ENCODE measurements at regions not wholly inside any gene's neighbourhood (a gene's known extent, or its start where the extent isn't known, plus 50 kb on each side); places are given as distances from the start of the nearest gene placed in this dataset.

GRCh38 chrX:131816551-131817136, 206.5 kb upstream of the STK26 start:
- H3K4me3 ChIP-seq (ENCODE audit: low read depth, low read length): no peak overlapping the region
- no peak for TF ChIP-seq MYC (IDR thresholded peaks at IDR 0.05; ENCODE audit: low read depth, low read length)
- no peak for TF ChIP-seq CTCF (IDR thresholded peaks at IDR 0.05; ENCODE audit: low read depth, low read length)
- TF ChIP-seq MAX (IDR thresholded peaks at IDR 0.05; ENCODE audit: low read depth, low read length): no peak
- TF ChIP-seq POLR2A (IDR thresholded peaks at IDR 0.05; ENCODE audit: extremely low read depth, insufficient read length): no peak
- no peak for DNase-seq (ENCODE audit: low read depth)

- TF ChIP-seq POLR2A (IDR thresholded peaks at IDR 0.05; ENCODE audit: extremely low read depth, insufficient read length): no peak
- no peak for TF ChIP-seq MYC (IDR thresholded peaks at IDR 0.05; ENCODE audit: low read depth, low read length)
- TF ChIP-seq MAX (IDR thresholded peaks at IDR 0.05; ENCODE audit: low read depth, low read length): no peak
- TF ChIP-seq CTCF (IDR thresholded peaks at IDR 0.05; ENCODE audit: low read depth, low read length): no peak
- H3K4me3 ChIP-seq (ENCODE audit: low read depth, low read length): no peak overlapping the region
- DNase-seq (ENCODE audit: low read depth): no peak
These were observed 204.7 kb upstream of the STK26 start for GRCh38 chrX:131818297-131818936.

GRCh38 chrX:131821945-131822622, 201.0 kb upstream of the STK26 start:
- TF ChIP-seq POLR2A (IDR thresholded peaks at IDR 0.05; ENCODE audit: extremely low read depth, insufficient read length): no peak
- no peak for TF ChIP-seq MYC (IDR thresholded peaks at IDR 0.05; ENCODE audit: low read depth, low read length)
- no peak for TF ChIP-seq CTCF (IDR thresholded peaks at IDR 0.05; ENCODE audit: low read depth, low read length)
- no peak for TF ChIP-seq MAX (IDR thresholded peaks at IDR 0.05; ENCODE audit: low read depth, low read length)
- H3K4me3 ChIP-seq (ENCODE audit: low read depth, low read length): no peak overlapping the region
- DNase-seq (ENCODE audit: low read depth): no peak

- DNase-seq (ENCODE audit: low read depth): no peak
- peak overlapping the region; percentile 97 for H3K4me3 ChIP-seq (ENCODE audit: low read depth, low read length)
- TF ChIP-seq MYC (IDR thresholded peaks at IDR 0.05; ENCODE audit: low read depth, low read length): no peak
- no peak for TF ChIP-seq POLR2A (IDR thresholded peaks at IDR 0.05; ENCODE audit: extremely low read depth, insufficient read length)
These were observed 196.5 kb upstream of the STK26 start for GRCh38 chrX:131826572-131826971.

- TF ChIP-seq CTCF (IDR thresholded peaks at IDR 0.05; ENCODE audit: low read depth, low read length) (peak; percentile 37), POLR2A (IDR thresholded peaks at IDR 0.05; ENCODE audit: extremely low read depth, insufficient read length) (no peak)
- peak overlapping the region; percentile 97 for H3K4me3 ChIP-seq (ENCODE audit: low read depth, low read length)
- DNase-seq (ENCODE audit: low read depth): peak; percentile 81
These were observed 195.2 kb upstream of the STK26 start for GRCh38 chrX:131827935-131828334.

GRCh38 chrX:131828482-131828881, 194.6 kb upstream of the STK26 start:
- DNase-seq (ENCODE audit: low read depth): peak; percentile 46
- TF ChIP-seq CTCF (IDR thresholded peaks at IDR 0.05; ENCODE audit: low read depth, low read length) (no peak), POLR2A (IDR thresholded peaks at IDR 0.05; ENCODE audit: extremely low read depth, insufficient read length) (no peak), MYC (IDR thresholded peaks at IDR 0.05; ENCODE audit: low read depth, low read length) (0 out of 2 replicates have a peak, but pooled peaks have one; percentile 27), MAX (IDR thresholded peaks at IDR 0.05; ENCODE audit: low read depth, low read length) (peak; percentile 33; the same call in 1 of the 2 replicates)
- peak overlapping the region; percentile 97 for H3K4me3 ChIP-seq (ENCODE audit: low read depth, low read length)

Measured in NB4 (cell line).